IMR-90 (cell line): ENCODE measurements at regions not wholly inside any gene's neighbourhood (a gene's known extent, or its start where the extent isn't known, plus 50 kb on each side); places are given as distances from the start of the nearest gene placed in this dataset.
"Not testable (repeated sequence)": the region's sequence is repeated elsewhere in the genome, so short reads cannot be mapped to it uniquely, and the experiment has no call there.

Source experiments
- ATAC-seq: fragments of 200-7000 bp; cut with Tn5 transposase; 2 replicates; pipeline ENCODE4 v1.9.1; 2020; ENCODE audit warnings: low read depth, mild to moderate bottlenecking, moderate library complexity
- BruUV-seq: library from RNA; stranded (reverse); fragments of 400-500 nt; replicated peaks from 2 replicates; lab custom pipeline; 2021; lab: Mats Ljungman, UMichigan
- CTCF ChIA-PET: fragments of 300-600 bp; formaldehyde crosslinking; extraction: SDS; loops from one replicate; lab custom pipeline; 2021; ENCODE audit warnings: antibody characterized with exemption; lab: Yijun Ruan, JAX
- POLR2A ChIA-PET: fragments of 300-600 bp; sonication (Branson Sonifier 250); formaldehyde crosslinking; loops from one replicate; lab custom pipeline; 2022; ENCODE audit warnings: antibody characterized with exemption; ENCODE audit not compliant: unreplicated experiment; lab: Charles Lee
- DNase-seq: peaks from one replicate; pipeline ENCODE4 v3.0.0; 2013
- H2AFZ ChIP-seq: replicated peaks from 2 replicates; pipeline ENCODE3; 2013; ENCODE audit warnings: low read length, mild to moderate bottlenecking; ENCODE audit not compliant: poor library complexity
- H2AK5ac ChIP-seq: 2 replicates; pipeline ENCODE4 v1.6.1; 2013; ENCODE audit warnings: low read depth, low read length, inconsistent platforms
- H2AK9ac ChIP-seq: replicated peaks from 2 replicates; pipeline ENCODE3; 2013; ENCODE audit warnings: mild to moderate bottlenecking, low read depth, low read length, moderate library complexity; ENCODE audit not compliant: poor library complexity
- H2BK120ac ChIP-seq: 2 replicates; pipeline ENCODE4 v1.6.1; 2013; ENCODE audit warnings: low read depth, low read length, inconsistent platforms
- H2BK15ac ChIP-seq: 3 replicates; pipeline ENCODE4 v1.6.1; 2013; ENCODE audit warnings: low read depth, low read length, inconsistent platforms
- H2BK20ac ChIP-seq: 2 replicates; pipeline ENCODE4 v1.6.1; 2013; ENCODE audit warnings: low read depth, mild to moderate bottlenecking, inconsistent platforms, low read length, moderate library complexity
- H2BK5ac ChIP-seq: 2 replicates; pipeline ENCODE4 v1.6.1; 2013; ENCODE audit warnings: mild to moderate bottlenecking, low read depth, low read length, inconsistent platforms; ENCODE audit not compliant: poor library complexity, severe bottlenecking
- H3K14ac ChIP-seq: replicated peaks from 2 replicates; pipeline ENCODE4 v1.6.1; 2013; ENCODE audit warnings: low read depth, low read length, inconsistent platforms
- H3K18ac ChIP-seq: 2 replicates; pipeline ENCODE4 v1.6.1; 2013; ENCODE audit warnings: low read depth, low read length, control low read depth
- H3K23ac ChIP-seq: 2 replicates; pipeline ENCODE4 v1.6.1; 2013; ENCODE audit warnings: low read depth, low read length, inconsistent platforms
- H3K27ac ChIP-seq: 2 replicates; pipeline ENCODE4 v1.5.1; 2013; ENCODE audit warnings: mild to moderate bottlenecking, control low read depth, low read length; ENCODE audit not compliant: insufficient read depth
- H3K27me3 ChIP-seq: 2 replicates; pipeline ENCODE4 v1.6.1; 2013; ENCODE audit warnings: low read length; ENCODE audit not compliant: control insufficient read depth, insufficient read depth
- H3K36me3 ChIP-seq: 2 replicates; pipeline ENCODE4 v1.6.1; 2013; ENCODE audit warnings: low read length, mixed read lengths; ENCODE audit not compliant: control insufficient read depth, insufficient read depth
- H3K4ac ChIP-seq: 2 replicates; pipeline ENCODE4 v1.6.1; 2013; ENCODE audit warnings: low read depth, low read length, inconsistent platforms
- H3K4me1 ChIP-seq: 2 replicates; pipeline ENCODE4 v1.6.1; 2013; ENCODE audit warnings: low read length, mixed read lengths; ENCODE audit not compliant: control insufficient read depth, insufficient read depth
- H3K4me2 ChIP-seq: 2 replicates; pipeline ENCODE4 v1.6.1; 2013; ENCODE audit warnings: low read depth, mild to moderate bottlenecking, control low read depth, low read length, moderate library complexity
- H3K4me3 ChIP-seq: 2 replicates; pipeline ENCODE4 v1.5.1; 2013; ENCODE audit warnings: low read depth, mild to moderate bottlenecking, control low read depth, low read length, moderate library complexity; ENCODE audit not compliant: insufficient read depth
- H3K56ac ChIP-seq: 2 replicates; pipeline ENCODE4 v1.6.1; 2013; ENCODE audit warnings: low read length, inconsistent platforms; ENCODE audit not compliant: insufficient read depth; ENCODE audit errors: extremely low read depth
- H3K79me1 ChIP-seq, 2 experiments: 2 replicates each; pipeline ENCODE4 v1.6.1; 2013; ENCODE audit warnings: low read length in 2 of 2, inconsistent platforms in 1 of 2, low read depth in 1 of 2
- H3K9ac ChIP-seq: 2 replicates; pipeline ENCODE4 v1.6.1; 2013; ENCODE audit warnings: low read depth, low read length, control low read depth
- H3K9me1 ChIP-seq: 2 replicates; pipeline ENCODE4 v1.6.1; 2013; ENCODE audit warnings: low read length, inconsistent platforms; ENCODE audit not compliant: insufficient read depth
- H3K9me3 ChIP-seq: 2 replicates; pipeline ENCODE4 v1.6.1; 2013; ENCODE audit warnings: low read length; ENCODE audit not compliant: control insufficient read depth, insufficient read depth
- H4K20me1 ChIP-seq: 2 replicates; pipeline ENCODE4 v1.6.1; 2013; ENCODE audit warnings: low read length, inconsistent platforms; ENCODE audit not compliant: insufficient read depth
- H4K5ac ChIP-seq: 2 replicates; pipeline ENCODE4 v1.6.1; 2013; ENCODE audit warnings: mild to moderate bottlenecking, low read depth, low read length, control low read depth
- H4K8ac ChIP-seq, 2 experiments: 2 replicates each; pipeline ENCODE4 v1.6.1; 2013; ENCODE audit warnings: low read depth in 2 of 2, low read length in 2 of 2, control low read depth in 1 of 2, inconsistent platforms in 1 of 2
- H4K91ac ChIP-seq: 2 replicates; pipeline ENCODE4 v1.6.1; 2013; ENCODE audit warnings: low read depth, low read length, inconsistent platforms; ENCODE audit not compliant: insufficient read depth
- WGBS, 2 experiments: methylation state at CpG; one replicate each; pipeline versions ENCODE4 v1.1.5 to v1.1.7; 2013; ENCODE audit warnings: missing lambda C conversion rate in 2 of 2; ENCODE audit not compliant: insufficient read length in 1 of 2; ENCODE audit errors: extremely low coverage in 2 of 2; 5-methylcytosine and 5-hydroxymethylcytosine counted together
- dilution Hi-C: fragments of 300-500 bp; cut with HindIII; formaldehyde crosslinking; loops from one replicate; pipeline ENCODE4 v1.14.3; 2018; ENCODE audit warnings: low sequenced_read_pairs; ENCODE audit not compliant: unreplicated experiment
- in situ Hi-C: fragments of 300-500 bp; cut with MboI; formaldehyde crosslinking; loops from 3 replicates; pipeline ENCODE4 v1.14.3; 2019; ENCODE audit warnings: low sequenced_read_pairs, inconsistent platforms, mixed read lengths
- intact Hi-C: fragments of 100-400 bp; cut with micrococcal nuclease; formaldehyde crosslinking; loops from 2 replicates; pipeline ENCODE4 v1.10.0; 2022

GRCh38 chr21:17694416-17694815 lies 81.7 kb upstream of the BTG3 start:
- H3K27ac ChIP-seq, H2AFZ ChIP-seq, H3K56ac ChIP-seq, H2BK120ac ChIP-seq, ATAC-seq, H3K23ac ChIP-seq, H4K91ac ChIP-seq, H4K20me1 ChIP-seq, H2BK5ac ChIP-seq, intact Hi-C loops, H3K27me3 ChIP-seq, H3K9me3 ChIP-seq, H3K14ac ChIP-seq, BruUV-seq, H2BK20ac ChIP-seq, H4K5ac ChIP-seq, H2BK15ac ChIP-seq, H3K36me3 ChIP-seq, H3K4ac ChIP-seq, CTCF ChIA-PET, H3K4me1 ChIP-seq, H2AK5ac ChIP-seq, H3K9me1 ChIP-seq, dilution Hi-C loops, POLR2A ChIA-PET, DNase-seq, H3K79me1 ChIP-seq, H3K9ac ChIP-seq, H3K4me2 ChIP-seq, H3K4me3 ChIP-seq, H4K8ac ChIP-seq, H3K18ac ChIP-seq, in situ Hi-C loops, H2AK9ac ChIP-seq: not testable (repeated sequence)
- WGBS, 2 experiments: no CpG with 5 or more reads among the region's 9 CpGs
